ENCODE measurements at regions not wholly inside any gene's neighbourhood (a gene's known extent, or its start where the extent isn't known, plus 50 kb on each side); places are given as distances from the start of the nearest gene placed in this dataset.

DNA sequence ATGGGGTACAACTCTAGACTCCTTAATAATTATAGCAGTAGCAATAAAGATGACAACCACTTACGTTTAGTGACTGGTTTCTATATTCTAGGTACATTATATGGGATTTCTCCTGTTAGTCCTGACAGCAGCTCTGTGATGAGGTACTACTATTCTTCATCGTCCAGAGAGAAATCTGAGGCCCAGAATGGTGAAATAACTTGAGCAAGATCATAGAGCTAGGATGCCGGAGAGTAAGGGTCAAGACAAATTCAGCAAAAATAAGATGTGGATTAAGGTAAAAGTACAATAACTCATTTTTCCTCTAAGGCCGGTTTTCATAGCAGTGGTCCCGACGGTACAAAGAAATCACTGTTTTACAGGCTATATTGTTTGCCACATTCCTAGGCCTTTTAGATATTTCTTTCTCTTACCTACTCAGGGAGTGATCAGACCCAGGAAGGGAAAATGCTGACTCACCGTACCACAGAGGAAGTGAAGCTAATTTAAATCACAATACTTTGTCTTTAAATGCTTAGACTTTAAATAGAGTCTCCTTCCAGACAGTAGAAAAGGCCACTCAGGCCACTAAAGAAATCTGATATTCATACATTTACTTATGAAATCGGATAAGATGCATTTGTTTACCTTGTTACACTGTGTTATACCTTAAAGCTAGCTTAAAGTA lies 2023.0 kb upstream of the AGA start:
- intact Hi-C loops (cut with DNase I; ENCODE audit: low total_unique reads): no loop called here
- no peak overlapping the region for H3K4me3 ChIP-seq (ENCODE audit: low read depth, poor library complexity, severe bottlenecking)
- no peak for DNase-seq (ENCODE audit: low spot score in 2 of 2)
- TF ChIP-seq POLR2A (IDR thresholded peaks at IDR 0.05): no peak
- TF ChIP-seq, protein P1, sequence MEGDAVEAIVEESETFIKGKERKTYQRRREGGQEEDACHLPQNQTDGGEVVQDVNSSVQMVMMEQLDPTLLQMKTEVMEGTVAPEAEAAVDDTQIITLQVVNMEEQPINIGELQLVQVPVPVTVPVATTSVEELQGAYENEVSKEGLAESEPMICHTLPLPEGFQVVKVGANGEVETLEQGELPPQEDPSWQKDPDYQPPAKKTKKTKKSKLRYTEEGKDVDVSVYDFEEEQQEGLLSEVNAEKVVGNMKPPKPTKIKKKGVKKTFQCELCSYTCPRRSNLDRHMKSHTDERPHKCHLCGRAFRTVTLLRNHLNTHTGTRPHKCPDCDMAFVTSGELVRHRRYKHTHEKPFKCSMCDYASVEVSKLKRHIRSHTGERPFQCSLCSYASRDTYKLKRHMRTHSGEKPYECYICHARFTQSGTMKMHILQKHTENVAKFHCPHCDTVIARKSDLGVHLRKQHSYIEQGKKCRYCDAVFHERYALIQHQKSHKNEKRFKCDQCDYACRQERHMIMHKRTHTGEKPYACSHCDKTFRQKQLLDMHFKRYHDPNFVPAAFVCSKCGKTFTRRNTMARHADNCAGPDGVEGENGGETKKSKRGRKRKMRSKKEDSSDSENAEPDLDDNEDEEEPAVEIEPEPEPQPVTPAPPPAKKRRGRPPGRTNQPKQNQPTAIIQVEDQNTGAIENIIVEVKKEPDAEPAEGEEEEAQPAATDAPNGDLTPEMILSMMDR (IDR thresholded peaks at IDR 0.05): no peak
- WGBS, 2 donors: 85% methylated on average over 8 of the region's 8 CpGs

DNA sequence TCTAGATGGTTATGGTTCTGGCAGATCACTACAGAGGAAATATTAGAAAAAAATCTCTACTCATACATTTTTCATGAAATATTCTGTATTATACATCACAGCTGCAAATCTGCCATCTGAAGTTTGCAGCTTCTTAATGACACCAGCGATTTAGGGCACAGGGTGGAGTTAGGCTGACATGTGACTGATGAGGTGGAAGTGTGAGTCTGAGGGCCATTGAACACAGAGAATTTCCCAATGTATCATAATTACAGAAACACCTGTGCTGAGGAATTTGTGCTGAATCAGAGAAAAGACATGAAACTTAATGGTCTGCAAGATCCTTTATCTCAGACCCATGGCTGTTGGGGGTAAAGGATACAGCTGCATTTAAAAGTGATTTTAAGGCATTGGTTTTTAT lies 2025.6 kb upstream of the AGA start:
- 31 to 43% methylated on average over 1 of the region's 1 CpG for WGBS, 2 donors
- DNase-seq (ENCODE audit: low spot score in 2 of 2): no peak
- intact Hi-C loops (cut with DNase I; ENCODE audit: low total_unique reads): no loop called here
- no peak overlapping the region for H3K4me3 ChIP-seq (ENCODE audit: low read depth, poor library complexity, severe bottlenecking)
- TF ChIP-seq, protein P1 (IDR thresholded peaks at IDR 0.05): no peak
- TF ChIP-seq POLR2A (IDR thresholded peaks at IDR 0.05): no peak

DNA sequence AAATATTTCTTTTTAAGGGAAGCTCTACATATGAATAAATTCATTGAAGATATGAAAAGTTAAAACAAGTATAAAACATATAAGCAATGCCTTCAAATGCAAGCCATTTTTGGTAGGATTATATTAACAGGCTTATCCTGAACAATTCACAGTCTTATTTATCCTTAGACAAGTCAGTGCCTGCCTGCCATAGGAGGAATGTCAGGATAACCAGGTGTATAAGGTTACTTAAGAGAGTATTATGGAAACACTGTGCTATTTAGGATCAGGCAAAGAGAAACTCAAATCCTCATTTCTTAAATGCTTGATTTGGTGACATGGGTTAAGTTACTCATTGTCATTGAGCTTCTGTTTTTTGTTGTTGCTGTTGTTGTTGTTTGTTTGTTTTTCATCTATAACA lies 2029.9 kb upstream of the AGA start:
- no peak for TF ChIP-seq POLR2A (IDR thresholded peaks at IDR 0.05)
- TF ChIP-seq, protein P1 (IDR thresholded peaks at IDR 0.05): no peak
- intact Hi-C loops (cut with DNase I; ENCODE audit: low total_unique reads): no loop called here
- DNase-seq (ENCODE audit: low spot score in 2 of 2): no peak

DNA sequence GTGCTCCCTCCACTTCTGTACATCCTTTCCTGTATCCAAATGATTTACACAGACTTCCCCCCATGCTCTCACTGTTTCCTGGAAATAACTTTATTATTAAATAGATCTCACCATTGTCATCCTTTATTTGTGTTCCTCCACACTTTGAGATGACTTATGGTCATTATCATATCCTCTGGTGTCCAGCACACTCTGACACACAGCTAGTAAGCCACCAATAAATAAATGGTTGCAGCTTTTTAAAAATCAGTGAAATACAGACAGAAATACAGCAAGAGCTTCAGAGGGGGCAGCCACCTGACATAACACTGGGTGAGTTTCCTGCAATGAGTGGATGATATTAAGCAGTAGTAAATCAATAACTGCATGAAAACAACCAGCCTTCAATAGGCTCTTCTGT lies 2036.4 kb upstream of the AGA start:
- intact Hi-C loops (cut with DNase I; ENCODE audit: low total_unique reads): no loop called here
- TF ChIP-seq, protein P1 (IDR thresholded peaks at IDR 0.05): no peak
- no peak for TF ChIP-seq POLR2A (IDR thresholded peaks at IDR 0.05)
- DNase-seq (ENCODE audit: low spot score in 2 of 2): no peak
- H3K4me3 ChIP-seq (ENCODE audit: low read depth, poor library complexity, severe bottlenecking): no peak overlapping the region

More for the DNA sequence above, 2029.9 kb upstream of the AGA start:
- no peak overlapping the region for H3K4me3 ChIP-seq (ENCODE audit: low read depth, poor library complexity, severe bottlenecking)

DNA sequence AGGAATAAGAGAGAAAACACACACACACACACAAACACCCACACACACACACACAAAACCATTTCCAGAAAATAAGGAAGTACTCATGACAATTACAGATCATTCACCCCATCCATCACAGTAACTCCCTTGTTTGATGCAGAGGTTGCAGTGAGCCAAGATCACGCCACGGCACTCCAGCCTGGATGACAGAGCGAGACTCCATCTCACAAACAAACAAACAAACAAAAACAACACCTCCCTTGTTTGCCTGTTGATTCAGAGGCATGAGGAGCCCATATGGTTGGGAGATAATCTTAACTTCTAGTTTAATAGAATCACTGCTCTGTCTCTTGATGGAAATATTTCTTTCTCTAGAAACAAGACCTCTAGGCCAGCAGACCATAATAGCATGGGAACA lies 2043.5 kb upstream of the AGA start:
- no peak for DNase-seq (ENCODE audit: low spot score in 2 of 2)
- WGBS, 2 donors: 71 to 81% methylated on average over 3 of the region's 3 CpGs
- H3K4me3 ChIP-seq (ENCODE audit: low read depth, poor library complexity, severe bottlenecking): no peak overlapping the region
- intact Hi-C loops (cut with DNase I; ENCODE audit: low total_unique reads): no loop called here
- TF ChIP-seq, protein P1 (IDR thresholded peaks at IDR 0.05): no peak
- no peak for TF ChIP-seq POLR2A (IDR thresholded peaks at IDR 0.05)
